ENCODE measurements at regions not wholly inside any gene's neighbourhood (a gene's known extent, or its start where the extent isn't known, plus 50 kb on each side); places are given as distances from the start of the nearest gene placed in this dataset.
"Not testable (repeated sequence)": the region's sequence is repeated elsewhere in the genome, so short reads cannot be mapped to it uniquely, and the experiment has no call there.

DNA sequence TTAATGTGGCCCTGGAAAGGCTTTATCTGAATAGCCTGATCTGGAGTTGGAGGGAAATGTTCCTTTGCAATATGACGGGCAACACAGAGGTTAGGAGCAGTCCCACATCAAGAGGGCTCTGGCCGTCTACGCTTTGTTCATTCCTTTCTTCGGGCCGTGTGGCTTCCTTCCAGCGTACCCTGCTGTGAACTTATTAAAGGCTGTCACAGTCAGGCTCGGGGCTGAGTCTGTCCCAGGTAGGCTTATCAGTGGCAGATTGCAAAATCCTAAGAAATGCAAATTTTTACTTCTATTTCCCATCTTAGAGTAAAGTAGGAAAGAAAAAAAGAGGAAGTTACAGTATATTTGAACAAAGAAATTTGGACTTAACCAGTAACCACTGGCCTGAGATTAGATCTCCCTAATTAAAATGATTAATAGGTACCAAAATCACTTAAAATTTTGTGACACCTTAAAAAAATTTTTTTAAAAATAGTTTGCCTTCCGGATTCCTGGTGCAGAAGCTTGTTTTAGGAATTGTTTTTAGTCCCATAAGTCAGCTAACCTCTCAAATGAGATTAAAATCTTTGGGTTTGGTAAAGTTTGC, 453.1 kb upstream of the MKI67 start:
- peak; percentile 3 for DNase-seq (ENCODE audit: low spot score)

DNA sequence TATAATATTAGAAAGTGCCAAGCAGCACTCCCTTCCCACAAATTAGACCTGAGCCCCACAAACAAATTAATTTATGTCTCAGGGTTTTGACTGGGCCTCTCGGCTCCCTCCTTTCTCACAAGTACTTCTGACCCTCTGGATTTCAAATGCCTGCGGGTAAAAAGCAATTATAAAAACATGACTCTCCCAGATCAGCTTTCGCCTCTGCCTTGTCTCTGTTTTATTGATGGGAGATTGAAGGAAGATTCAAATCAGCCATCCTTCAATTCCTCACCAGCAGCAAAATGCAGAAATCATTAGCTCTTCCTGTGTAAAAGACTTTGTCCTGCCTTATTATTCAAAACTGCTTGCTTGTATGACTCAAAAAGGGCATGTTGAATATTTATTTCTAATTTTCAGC, 453.7 kb upstream of the MKI67 start:
- DNase-seq (ENCODE audit: low spot score), result no peak

GRCh38 chr10:128583125-128583524, 456.9 kb upstream of the MKI67 start:
- not testable (repeated sequence) for DNase-seq (ENCODE audit: low spot score)

DNA sequence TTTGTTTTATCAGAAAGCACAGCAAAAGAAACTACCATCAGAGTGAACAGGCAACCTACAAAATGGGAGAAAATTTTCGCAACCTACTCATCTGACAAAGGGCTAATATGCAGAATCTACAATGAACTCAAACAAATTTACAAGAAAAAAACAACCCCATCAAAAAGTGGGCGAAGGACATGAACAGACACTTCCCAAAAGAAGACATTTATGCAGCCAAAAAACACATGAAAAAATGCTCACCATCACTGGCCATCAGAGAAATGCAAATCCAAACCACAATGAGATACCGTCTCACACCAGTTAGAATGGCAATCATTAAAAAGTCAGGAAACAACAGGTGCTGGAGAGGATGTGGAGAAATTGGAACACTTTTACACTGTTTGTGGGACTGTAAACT, 460.4 kb upstream of the MKI67 start:
- not testable (repeated sequence) for DNase-seq (ENCODE audit: low spot score)

DNA sequence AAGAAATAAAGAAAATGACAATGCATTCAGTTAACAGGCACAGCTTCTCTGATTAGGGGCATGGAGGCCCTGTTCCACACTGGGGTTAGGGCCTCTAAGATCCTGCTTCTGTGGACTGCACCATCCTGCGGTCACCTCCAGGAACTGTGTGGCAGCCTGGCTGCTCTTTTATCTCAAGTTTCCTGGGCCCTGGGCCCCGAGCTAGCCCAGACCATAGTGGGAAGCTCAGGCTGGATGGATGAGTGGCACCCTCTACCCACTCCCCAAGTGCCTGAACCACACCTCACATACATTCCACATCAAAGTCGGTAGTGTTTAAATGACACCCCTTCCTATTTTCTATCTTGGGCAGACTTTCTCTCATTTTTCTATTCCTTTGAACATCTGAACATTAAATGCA, 461.5 kb upstream of the MKI67 start:
- no peak for DNase-seq (ENCODE audit: low spot score)

DNA sequence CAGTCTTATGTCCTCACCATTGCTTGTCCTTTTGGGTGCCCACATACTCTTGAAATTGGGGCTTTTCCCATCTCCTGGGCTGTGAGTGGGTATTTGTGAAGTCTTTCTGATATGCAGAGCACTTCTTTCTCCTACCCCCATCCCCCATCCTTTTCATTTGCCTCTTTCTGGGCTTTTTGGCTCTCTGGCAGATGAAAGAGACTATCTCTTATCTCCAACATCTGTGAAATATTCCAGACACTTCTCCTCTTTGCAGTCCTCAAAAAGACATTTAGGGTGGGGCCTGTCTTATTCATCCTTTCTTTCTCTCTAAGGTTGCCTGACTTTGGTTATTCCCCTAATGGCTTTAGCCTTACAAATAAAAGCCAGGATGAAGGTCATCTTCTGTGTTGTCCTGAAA, 462.2 kb upstream of the MKI67 start:
- no peak for DNase-seq (ENCODE audit: low spot score)

- no peak for DNase-seq (ENCODE audit: low spot score)
These were observed 468.5 kb upstream of the MKI67 start for GRCh38 chr10:128594688-128595087.

DNA sequence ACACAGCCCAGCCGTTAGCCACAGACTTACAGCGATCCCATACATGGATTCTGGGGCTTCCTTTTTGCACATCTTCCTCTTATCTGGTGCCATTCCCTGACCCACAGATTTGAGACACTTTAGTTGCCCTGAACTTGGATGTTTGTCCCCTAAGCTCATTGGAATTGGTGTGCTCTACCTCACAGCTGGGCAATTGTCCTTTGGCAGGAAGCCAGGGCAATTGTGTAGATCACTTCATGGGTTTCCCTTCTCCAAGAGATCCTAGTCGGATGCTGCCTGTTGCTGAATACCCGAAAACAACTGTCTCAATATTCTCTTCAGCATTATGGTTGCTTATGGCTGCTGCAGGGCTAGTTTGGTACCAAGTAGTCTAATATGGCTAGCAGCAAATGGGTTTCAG, 470.7 kb upstream of the MKI67 start:
- DNase-seq (ENCODE audit: low spot score), result no peak

GRCh38 chr10:128599030-128599429, 472.8 kb upstream of the MKI67 start:
- DNase-seq (ENCODE audit: low spot score), result no peak

GRCh38 chr10:128599538-128599937, 473.3 kb upstream of the MKI67 start:
- DNase-seq (ENCODE audit: low spot score), result no peak

- no peak for DNase-seq (ENCODE audit: low spot score)
These were observed 476.0 kb upstream of the MKI67 start for GRCh38 chr10:128602183-128602582.

DNA sequence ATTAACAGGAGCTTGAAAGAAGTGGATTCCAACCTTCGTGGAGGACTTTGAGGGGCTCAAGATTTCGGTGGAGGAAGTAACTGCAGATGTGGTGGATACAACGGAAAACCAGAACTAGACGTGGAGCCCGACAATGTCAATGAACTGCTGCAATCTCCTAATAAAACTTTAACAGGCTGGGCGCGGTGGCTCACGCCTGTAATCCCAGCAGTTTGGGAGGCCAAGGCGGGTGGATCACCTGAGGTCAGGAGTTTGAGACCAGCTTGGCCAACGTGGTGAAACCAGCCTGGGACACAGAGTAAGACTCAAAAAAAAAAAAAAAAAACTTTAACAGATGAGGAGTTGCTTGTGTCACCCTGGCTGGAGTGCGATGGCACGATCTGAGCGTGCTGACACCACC, 477.8 kb upstream of the MKI67 start:
- DNase-seq (ENCODE audit: low spot score), result no peak

DNA sequence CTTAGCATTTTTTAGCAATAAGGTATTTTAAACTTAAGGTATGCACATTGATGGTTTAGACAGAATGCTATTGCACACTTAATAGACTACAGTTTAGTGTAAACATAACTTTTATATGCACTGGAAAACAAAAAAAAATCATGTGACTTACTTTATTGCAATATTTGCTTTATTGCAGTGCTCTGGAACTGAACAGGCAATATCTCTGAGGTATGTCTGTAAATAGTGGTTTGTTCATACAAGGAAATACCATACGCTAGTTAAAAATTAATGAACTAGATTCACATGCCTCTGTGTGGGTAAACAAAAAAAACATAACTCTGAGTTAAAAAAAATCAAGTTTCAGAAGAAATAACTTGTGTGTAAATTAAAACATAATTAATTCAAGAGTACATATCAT, 479.0 kb upstream of the MKI67 start:
- DNase-seq (ENCODE audit: low spot score), result no peak

DNA sequence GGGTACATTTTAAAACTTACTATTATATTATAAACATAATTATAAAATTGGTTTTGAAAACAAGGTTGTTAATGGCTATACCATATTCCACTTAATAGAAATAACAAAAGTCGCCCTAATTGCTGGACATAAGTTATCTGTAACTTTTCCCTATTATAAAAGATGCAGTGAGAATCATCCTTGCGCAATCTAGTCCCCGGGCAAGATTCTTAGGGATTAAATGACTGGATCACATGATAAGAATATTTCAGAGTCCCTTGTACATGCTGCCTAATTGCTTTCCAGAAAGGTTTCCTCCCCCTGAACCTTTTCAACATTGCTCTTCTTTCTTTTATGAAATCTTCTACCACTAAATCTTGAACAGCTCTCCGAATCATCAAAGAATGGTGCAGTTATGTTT, 479.8 kb upstream of the MKI67 start:
- no peak for DNase-seq (ENCODE audit: low spot score)

DNA sequence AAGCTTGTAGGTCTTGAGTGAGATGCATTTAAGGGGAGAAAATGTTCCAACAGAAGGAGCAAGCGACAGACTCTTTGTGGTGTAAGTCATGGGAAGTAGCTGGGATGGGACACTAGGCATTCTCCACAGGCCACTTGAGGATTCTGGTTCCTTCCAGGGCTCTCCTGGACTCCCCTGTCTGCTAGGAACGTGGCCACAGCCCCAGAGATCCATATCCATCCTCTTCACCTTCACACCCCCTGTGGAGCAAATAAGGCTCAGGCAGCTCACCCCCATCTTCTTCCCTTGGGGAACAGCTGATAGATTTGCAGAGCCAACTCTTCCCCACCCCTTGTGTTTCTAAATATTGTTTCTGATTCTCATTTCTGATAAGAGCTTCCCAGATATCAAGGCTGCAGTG, 482.6 kb upstream of the MKI67 start:
- no peak for DNase-seq (ENCODE audit: low spot score)

- DNase-seq (ENCODE audit: low spot score), result no peak
These were observed 483.2 kb upstream of the MKI67 start for GRCh38 chr10:128609460-128609859.

GRCh38 chr10:128610113-128610512, 483.9 kb upstream of the MKI67 start:
- DNase-seq (ENCODE audit: low spot score), result no peak

DNA sequence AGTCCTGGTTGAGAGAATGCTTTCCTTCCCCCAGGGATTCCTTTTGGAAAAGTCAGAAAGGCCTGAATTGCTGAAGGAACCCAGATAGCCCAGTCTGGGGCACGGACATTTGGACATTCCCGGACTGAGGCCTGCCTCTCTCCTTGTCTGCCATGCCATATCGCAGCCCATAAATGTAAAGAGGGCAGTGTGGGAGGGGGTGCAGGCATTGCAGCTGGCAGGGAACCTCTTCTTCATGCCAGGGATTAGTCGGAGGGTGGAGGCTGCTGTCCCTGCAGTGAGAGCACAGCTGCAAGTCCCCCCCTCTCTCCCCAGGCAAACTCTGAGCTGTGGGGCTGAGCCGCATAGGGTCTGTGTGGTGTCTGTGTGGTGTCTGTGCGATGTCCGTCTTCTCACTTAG, 486.0 kb upstream of the MKI67 start:
- no peak for DNase-seq (ENCODE audit: low spot score)

GRCh38 chr10:128612631-128613030, 486.4 kb upstream of the MKI67 start:
- DNase-seq (ENCODE audit: low spot score), result no peak

- DNase-seq (ENCODE audit: low spot score), result no peak
These were observed 487.9 kb upstream of the MKI67 start for GRCh38 chr10:128614016-128614605.

DNA sequence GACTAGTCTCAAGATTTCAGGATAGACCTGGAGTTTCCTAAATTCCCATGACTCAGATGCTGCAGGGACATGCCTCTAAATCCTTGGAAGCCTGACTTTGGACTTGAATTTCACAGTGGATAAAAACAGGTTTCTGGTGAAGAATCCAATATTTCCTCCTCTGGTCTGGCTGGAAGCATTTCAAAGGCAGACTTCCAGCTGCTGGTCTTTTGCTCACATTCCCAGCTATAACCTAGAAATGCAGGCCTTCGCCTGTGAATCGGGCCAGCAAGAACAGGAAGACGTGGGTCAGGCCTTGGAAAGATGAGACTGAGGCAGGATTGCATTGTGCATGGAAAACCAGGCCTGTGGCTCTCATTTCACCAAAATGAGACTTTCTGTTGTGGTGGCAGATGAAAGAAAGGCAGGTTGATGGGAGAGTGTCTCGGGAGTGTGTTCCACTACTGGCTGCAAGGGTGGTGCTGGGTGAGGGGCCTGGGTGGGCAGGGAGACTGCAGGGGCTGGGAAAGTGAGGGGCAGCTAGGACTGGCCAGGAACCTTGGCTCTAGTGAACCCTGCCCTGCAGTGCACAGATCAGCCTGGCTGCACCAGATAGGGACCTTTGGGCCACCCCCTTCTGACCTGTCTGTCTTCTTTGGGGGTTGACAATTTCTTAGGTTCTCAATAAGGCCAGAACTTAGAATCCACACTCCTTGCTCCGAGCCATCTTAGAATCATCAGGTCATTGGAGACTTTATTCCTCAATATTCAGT, 488.8 kb upstream of the MKI67 start:
- no peak for DNase-seq (ENCODE audit: low spot score)

DNA sequence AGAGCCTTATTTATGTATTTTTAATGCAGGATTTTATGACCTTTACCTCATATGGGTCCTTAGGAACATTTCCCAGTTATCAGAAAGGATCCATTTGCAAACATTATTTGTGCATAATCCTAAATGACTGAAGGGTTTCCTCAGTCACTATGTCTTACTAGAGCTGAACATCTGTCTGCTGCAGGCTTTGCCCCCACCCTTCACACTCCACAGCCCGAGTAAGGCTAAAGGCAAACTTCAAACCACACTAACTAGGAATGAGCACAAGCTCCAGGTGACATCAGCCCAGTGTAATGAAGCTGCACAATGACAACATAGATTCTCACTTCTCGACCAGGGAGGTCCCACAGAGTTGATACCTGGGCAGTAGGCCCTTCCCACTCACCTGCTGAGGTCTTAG, 491.3 kb upstream of the MKI67 start:
- DNase-seq (ENCODE audit: low spot score), result no peak

DNA sequence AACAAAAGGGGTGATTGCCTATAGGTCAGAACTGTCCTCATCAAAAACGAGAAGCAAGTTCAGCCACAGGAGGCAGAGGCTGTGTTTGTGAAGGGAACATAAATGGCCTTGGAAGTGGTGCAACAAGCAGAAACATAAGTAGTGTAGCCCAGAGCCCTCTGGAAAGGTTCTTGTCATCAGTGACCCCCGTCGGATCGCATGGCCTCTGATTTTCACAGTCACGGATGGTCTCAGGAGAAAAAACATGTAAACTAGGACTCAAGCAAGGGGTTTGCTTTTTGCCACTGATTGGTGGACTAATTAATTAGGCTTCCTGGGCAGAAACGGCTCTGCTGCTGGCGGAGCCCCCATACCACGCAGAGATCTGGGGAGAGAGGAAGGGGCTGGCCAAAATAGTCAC, 496.5 kb upstream of the MKI67 start:
- no peak for DNase-seq (ENCODE audit: low spot score)

DNA sequence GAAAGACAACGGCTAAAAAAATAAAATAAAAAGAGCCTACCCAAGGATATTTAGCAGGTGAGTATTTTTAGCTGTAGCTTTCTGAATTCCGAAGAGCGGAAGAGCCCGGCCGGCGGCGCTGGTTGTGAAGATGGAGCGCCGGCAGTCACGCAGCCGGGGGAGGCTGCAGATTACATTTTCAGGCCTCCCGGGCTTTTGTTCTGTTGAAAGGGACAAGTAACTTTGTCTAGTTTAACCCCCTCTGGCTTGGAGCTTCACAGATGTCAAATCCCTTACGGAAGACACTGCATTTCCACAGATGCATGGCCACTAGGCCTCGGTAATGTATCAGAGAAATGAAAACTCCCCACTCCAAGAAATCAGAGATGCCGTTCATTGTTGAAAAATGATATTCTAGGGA, 497.6 kb upstream of the MKI67 start:
- no peak for DNase-seq (ENCODE audit: low spot score)

All from cerebellar cortex (tissue), 1 donor.